NCI-H1436 treated with DMSO at 0.1 percent for 48 hours (cell line): ENCODE measurements at regions not wholly inside any gene's neighbourhood (a gene's known extent, or its start where the extent isn't known, plus 50 kb on each side); places are given as distances from the start of the nearest gene placed in this dataset.
A peak's percentile ranks its signal among the peaks of the same experiment; 100 is the strongest.

ENCODE experiments used
- DNase-seq: peaks from one replicate; lab custom pipeline; 2025; lab: John Stamatoyannopoulos, UW

- no peak for DNase-seq
Measured at GRCh38 chr10:78186572-78186971, 152.9 kb downstream of the RPS24 start.

- no peak for DNase-seq
Measured at GRCh38 chr10:78187371-78187770, 153.7 kb downstream of the RPS24 start.

- DNase-seq, result no peak
Measured at GRCh38 chr10:78188446-78188845, 154.8 kb downstream of the RPS24 start.

- peak; percentile 50 for DNase-seq
Measured at GRCh38 chr10:78190051-78190825, 156.6 kb downstream of the RPS24 start.

- DNase-seq, result no peak
Measured at GRCh38 chr10:78191301-78191700, 157.6 kb downstream of the RPS24 start.

GRCh38 chr10:78193189-78193588 lies 159.5 kb downstream of the RPS24 start:
- DNase-seq, result no peak

GRCh38 chr10:78194050-78194449 lies 160.4 kb downstream of the RPS24 start:
- no peak for DNase-seq

GRCh38 chr10:78194539-78195402 lies 161.1 kb downstream of the RPS24 start:
- DNase-seq, result no peak

GRCh38 chr10:78196396-78196795 lies 162.7 kb downstream of the RPS24 start:
- DNase-seq, result no peak

- no peak for DNase-seq
Measured at GRCh38 chr10:78196964-78197363, 163.3 kb downstream of the RPS24 start.

GRCh38 chr10:78197628-78198272 lies 164.1 kb downstream of the RPS24 start:
- DNase-seq, result no peak

GRCh38 chr10:78199005-78199725 lies 165.5 kb downstream of the RPS24 start:
- peak; percentile 92 for DNase-seq

- peak; percentile 13 for DNase-seq
Measured at GRCh38 chr10:78199759-78200158, 166.1 kb downstream of the RPS24 start.

GRCh38 chr10:78200686-78201085 lies 167.0 kb downstream of the RPS24 start:
- no peak for DNase-seq

- no peak for DNase-seq
Measured at GRCh38 chr10:78202386-78202785, 168.7 kb downstream of the RPS24 start.

- peak; percentile 77 for DNase-seq
Measured at GRCh38 chr10:78203915-78204818, 170.5 kb downstream of the RPS24 start.

GRCh38 chr10:78205457-78206016 lies 171.9 kb downstream of the RPS24 start:
- DNase-seq, result no peak

GRCh38 chr10:78207216-78207615 lies 173.6 kb downstream of the RPS24 start:
- no peak for DNase-seq

- DNase-seq, result no peak
Measured at GRCh38 chr10:78207776-78208175, 174.1 kb downstream of the RPS24 start.

- no peak for DNase-seq
Measured at GRCh38 chr10:78209970-78210369, 176.3 kb downstream of the RPS24 start.

- DNase-seq, result no peak
Measured at GRCh38 chr10:78210548-78210947, 176.9 kb downstream of the RPS24 start.
